Epidermal melanocyte (primary cell): ENCODE measurements at regions not wholly inside any gene's neighbourhood (a gene's known extent, or its start where the extent isn't known, plus 50 kb on each side); places are given as distances from the start of the nearest gene placed in this dataset.
"Not testable (repeated sequence)": the region's sequence is repeated elsewhere in the genome, so short reads cannot be mapped to it uniquely, and the experiment has no call there.

Experiments
- DNase-seq: peaks from one replicate; pipeline ENCODE4 v3.0.0; 2011; ENCODE audit warnings: low spot score; ENCODE audit not compliant: insufficient read length

GRCh38 chr15:38945551-38946298 is 381.1 kb upstream of the RASGRP1 start:
- no peak for DNase-seq

GRCh38 chr15:38954090-38954489 is 389.5 kb upstream of the RASGRP1 start:
- DNase-seq: no peak

GRCh38 chr15:38961456-38961855 is 396.8 kb upstream of the RASGRP1 start:
- DNase-seq: no peak

GRCh38 chr15:38961931-38962330 is 397.3 kb upstream of the RASGRP1 start:
- DNase-seq: no peak

GRCh38 chr15:38972831-38973230 is 408.2 kb upstream of the RASGRP1 start:
- no peak for DNase-seq

GRCh38 chr15:38975282-38975990 is 410.8 kb upstream of the RASGRP1 start:
- no peak for DNase-seq

GRCh38 chr15:38991126-38991525 is 426.5 kb upstream of the RASGRP1 start:
- DNase-seq: no peak

- no peak for DNase-seq
Measured at GRCh38 chr15:38991701-38992100, 427.1 kb upstream of the RASGRP1 start.

- DNase-seq: no peak
Measured at GRCh38 chr15:38992506-38992905, 427.9 kb upstream of the RASGRP1 start.

- no peak for DNase-seq
Measured at GRCh38 chr15:38992930-38993329, 428.3 kb upstream of the RASGRP1 start.

- no peak for DNase-seq
Measured at GRCh38 chr15:38994310-38994709, 429.7 kb upstream of the RASGRP1 start.

- no peak for DNase-seq
Measured at GRCh38 chr15:38996111-38996631, 431.6 kb upstream of the RASGRP1 start.

GRCh38 chr15:38997841-38998240 is 433.2 kb upstream of the RASGRP1 start:
- DNase-seq: no peak

- no peak for DNase-seq
Measured at GRCh38 chr15:39000008-39000734, 435.6 kb upstream of the RASGRP1 start.

GRCh38 chr15:39009740-39010139 is 445.1 kb upstream of the RASGRP1 start:
- DNase-seq: no peak

GRCh38 chr15:39011066-39011465 is 446.5 kb upstream of the RASGRP1 start:
- DNase-seq: not testable (repeated sequence)

GRCh38 chr15:39013262-39013661 is 448.6 kb upstream of the RASGRP1 start:
- DNase-seq: no peak

GRCh38 chr15:39014682-39015081 is 450.1 kb upstream of the RASGRP1 start:
- no peak for DNase-seq

GRCh38 chr15:39016706-39017105 is 452.1 kb upstream of the RASGRP1 start:
- no peak for DNase-seq

GRCh38 chr15:39018966-39019365 is 454.4 kb upstream of the RASGRP1 start:
- no peak for DNase-seq

GRCh38 chr15:39021341-39021740 is 456.7 kb upstream of the RASGRP1 start:
- no peak for DNase-seq
